Activated naive CD8-positive, alpha-beta T cell treated with anti-CD3 and anti-CD28 coated beads for 36 hours (primary cell): ENCODE measurements at regions not wholly inside any gene's neighbourhood (a gene's known extent, or its start where the extent isn't known, plus 50 kb on each side); places are given as distances from the start of the nearest gene placed in this dataset.

Source experiments
- DNase-seq: peaks from one replicate; pipeline ENCODE4 v3.0.0; 2021
- H3K27ac Mint-ChIP-seq: one replicate; pipeline ENCODE4 v1.8.0; 2022; ENCODE audit warnings: mild to moderate bottlenecking, moderate library complexity, mixed read lengths
- H3K27me3 Mint-ChIP-seq: one replicate; pipeline ENCODE4 v1.8.0; 2022; ENCODE audit warnings: mild to moderate bottlenecking, mixed read lengths
- H3K36me3 Mint-ChIP-seq: one replicate; pipeline ENCODE4 v1.8.0; 2021; ENCODE audit warnings: mild to moderate bottlenecking, mixed read lengths
- H3K4me1 Mint-ChIP-seq: one replicate; pipeline ENCODE4 v1.8.0; 2021; ENCODE audit warnings: mixed read lengths
- H3K4me3 Mint-ChIP-seq: one replicate; pipeline ENCODE4 v1.8.0; 2022; ENCODE audit warnings: mild to moderate bottlenecking, moderate library complexity, mixed read lengths
- H3K9me3 Mint-ChIP-seq: one replicate; pipeline ENCODE4 v1.8.0; 2022; ENCODE audit warnings: mixed read lengths

DNA sequence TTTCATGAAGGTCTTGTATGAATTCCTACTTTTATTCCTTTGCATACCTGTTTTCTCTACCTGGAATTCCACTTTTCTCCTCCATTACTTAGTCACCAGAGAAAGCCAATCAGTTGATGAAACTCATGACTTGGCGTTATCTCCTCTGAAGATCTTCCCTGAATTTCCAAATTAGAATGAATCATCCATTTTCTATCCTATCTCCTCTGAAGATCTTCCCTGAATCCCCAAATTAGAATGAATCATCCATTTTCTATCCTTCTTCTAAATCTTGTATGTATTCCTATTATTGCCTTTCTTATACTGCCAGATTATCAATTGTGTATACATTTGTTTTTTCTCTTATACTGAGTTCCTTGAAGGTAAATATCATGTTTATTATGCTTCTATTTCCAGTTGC lies 440.4 kb downstream of the CCDC85A start:
- H3K36me3 Mint-ChIP-seq: no peaks in the 10 kb centered on the region
- no peak overlapping the region for H3K4me3 Mint-ChIP-seq
- H3K4me1 Mint-ChIP-seq: no peaks in the 10 kb centered on the region
- no peak overlapping the region for H3K27ac Mint-ChIP-seq
- peaks cover 5% of the 10 kb centered on the region for H3K9me3 Mint-ChIP-seq
- H3K27me3 Mint-ChIP-seq: no peaks in the 10 kb centered on the region
- no peak for DNase-seq

DNA sequence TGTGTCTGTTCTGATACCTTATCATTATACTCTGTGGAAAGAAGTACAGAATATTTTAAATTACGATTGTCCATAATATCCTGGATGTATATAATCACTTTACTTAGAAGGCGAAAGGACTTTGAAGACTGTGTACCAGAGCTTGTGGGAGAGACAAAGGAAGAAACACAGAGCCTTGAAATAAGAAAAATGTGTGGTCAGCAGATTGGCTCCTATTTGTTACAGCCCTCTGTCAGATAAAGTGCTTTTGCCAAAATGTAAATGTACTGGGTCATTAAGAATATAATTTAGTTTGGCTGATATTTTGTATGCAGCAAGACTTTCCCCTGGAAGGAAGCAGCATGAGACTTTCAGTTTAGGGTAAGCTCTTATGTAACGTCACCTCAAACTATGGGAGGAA lies 443.1 kb downstream of the CCDC85A start:
- Mint-ChIP-seq H3K36me3 (no peaks in the 10 kb centered on the region), H3K27ac (no peak overlapping the region), H3K27me3 (no peaks in the 10 kb centered on the region), H3K9me3 (peaks cover 3% of the 10 kb centered on the region), H3K4me3 (no peak overlapping the region), H3K4me1 (no peaks in the 10 kb centered on the region)
- DNase-seq: no peak

DNA sequence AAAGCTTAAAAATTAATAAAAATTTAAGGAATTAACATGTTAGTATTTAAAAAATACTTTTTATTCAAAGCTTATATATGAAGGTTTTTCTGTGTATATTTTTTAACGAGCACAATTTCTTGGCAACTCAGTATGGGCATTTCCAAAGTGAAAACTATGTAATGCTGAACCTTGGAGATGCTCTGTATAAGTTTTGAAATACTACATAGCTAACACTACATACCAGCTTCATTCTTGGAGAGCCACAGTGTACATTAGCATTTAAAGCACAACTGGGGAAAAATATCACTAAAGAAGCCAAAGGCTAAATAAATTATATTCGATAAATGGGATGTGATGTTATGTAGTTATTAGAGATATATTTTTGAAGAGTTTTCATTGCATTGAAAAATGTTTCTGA lies 446.5 kb downstream of the CCDC85A start:
- H3K9me3 Mint-ChIP-seq: peaks cover 9% of the 10 kb centered on the region
- no peaks in the 10 kb centered on the region for H3K36me3 Mint-ChIP-seq
- H3K4me1 Mint-ChIP-seq: no peaks in the 10 kb centered on the region
- no peak overlapping the region for H3K27ac Mint-ChIP-seq
- H3K4me3 Mint-ChIP-seq: no peak overlapping the region
- H3K27me3 Mint-ChIP-seq: no peaks in the 10 kb centered on the region
- no peak for DNase-seq

DNA sequence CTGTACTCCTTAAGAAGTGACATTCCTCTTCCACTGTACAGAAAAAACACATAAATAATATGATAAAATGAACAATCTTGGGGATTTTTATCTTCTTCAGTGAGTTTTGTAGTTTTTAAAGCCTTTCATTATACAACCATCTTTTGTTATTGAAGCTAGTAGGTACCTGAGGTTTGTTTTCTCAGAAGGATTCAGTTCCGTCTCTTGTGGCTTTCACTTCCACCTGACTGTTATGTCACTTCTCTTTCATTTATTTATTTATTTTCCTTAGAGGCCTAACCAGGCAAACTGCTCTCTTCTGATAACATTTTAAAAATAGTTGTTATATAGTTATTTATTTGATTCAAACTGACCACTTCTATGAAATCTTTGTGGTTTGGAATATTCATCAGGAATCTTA lies 464.2 kb downstream of the CCDC85A start:
- Mint-ChIP-seq H3K27me3 (no peaks in the 10 kb centered on the region), H3K4me3 (no peak overlapping the region), H3K4me1 (no peaks in the 10 kb centered on the region), H3K36me3 (no peaks in the 10 kb centered on the region), H3K27ac (no peak overlapping the region), H3K9me3 (peaks cover 3% of the 10 kb centered on the region)
- DNase-seq: no peak

DNA sequence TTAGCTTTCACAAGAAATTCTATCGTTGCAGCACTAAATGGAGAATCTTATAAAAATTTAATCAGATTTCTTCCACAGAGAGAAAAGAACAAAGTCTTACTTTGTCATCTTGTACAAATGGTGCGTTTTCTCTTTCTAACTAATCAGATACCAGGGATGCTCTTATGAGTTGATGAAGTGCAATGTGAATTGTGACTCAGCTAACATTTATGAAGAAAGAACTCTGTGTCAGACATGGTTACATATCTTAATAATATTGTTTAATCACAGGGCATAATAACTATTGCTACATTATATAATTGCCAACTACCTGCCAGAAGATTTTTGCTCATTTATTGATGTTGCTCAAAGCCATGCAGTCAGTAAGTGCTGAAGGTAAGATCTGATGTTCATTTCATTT lies 465.0 kb downstream of the CCDC85A start:
- DNase-seq: no peak
- no peak overlapping the region for H3K27ac Mint-ChIP-seq

DNA sequence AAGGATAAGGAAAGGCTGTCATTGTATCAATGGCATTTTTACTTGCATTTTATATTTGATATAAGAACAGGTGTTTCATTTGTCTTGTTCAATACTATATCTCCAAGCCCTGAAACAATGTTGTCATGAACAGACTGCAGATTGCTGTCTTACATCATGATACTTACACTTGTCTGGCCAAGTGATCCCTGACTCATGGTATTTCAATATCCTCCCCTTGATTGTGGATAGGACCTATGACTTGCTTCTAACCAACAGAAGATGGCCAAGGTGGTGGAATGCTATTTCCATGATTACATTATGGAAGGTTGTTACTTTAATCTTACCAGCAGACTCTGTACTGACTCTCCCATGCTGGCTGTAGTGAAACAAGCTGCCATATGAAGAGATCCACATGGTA lies 471.1 kb downstream of the CCDC85A start:
- no peaks in the 10 kb centered on the region for H3K36me3 Mint-ChIP-seq
- no peaks in the 10 kb centered on the region for H3K27me3 Mint-ChIP-seq
- peaks cover 12% of the 10 kb centered on the region for H3K9me3 Mint-ChIP-seq
- no peak overlapping the region for H3K4me3 Mint-ChIP-seq
- H3K4me1 Mint-ChIP-seq: no peaks in the 10 kb centered on the region
- H3K27ac Mint-ChIP-seq: no peak overlapping the region
- DNase-seq: no peak

More for the DNA sequence above, 465.0 kb downstream of the CCDC85A start:
- H3K4me1 Mint-ChIP-seq: no peaks in the 10 kb centered on the region
- H3K9me3 Mint-ChIP-seq: peaks cover 3% of the 10 kb centered on the region
- no peak overlapping the region for H3K4me3 Mint-ChIP-seq
- H3K36me3 Mint-ChIP-seq: no peaks in the 10 kb centered on the region
- H3K27me3 Mint-ChIP-seq: no peaks in the 10 kb centered on the region

DNA sequence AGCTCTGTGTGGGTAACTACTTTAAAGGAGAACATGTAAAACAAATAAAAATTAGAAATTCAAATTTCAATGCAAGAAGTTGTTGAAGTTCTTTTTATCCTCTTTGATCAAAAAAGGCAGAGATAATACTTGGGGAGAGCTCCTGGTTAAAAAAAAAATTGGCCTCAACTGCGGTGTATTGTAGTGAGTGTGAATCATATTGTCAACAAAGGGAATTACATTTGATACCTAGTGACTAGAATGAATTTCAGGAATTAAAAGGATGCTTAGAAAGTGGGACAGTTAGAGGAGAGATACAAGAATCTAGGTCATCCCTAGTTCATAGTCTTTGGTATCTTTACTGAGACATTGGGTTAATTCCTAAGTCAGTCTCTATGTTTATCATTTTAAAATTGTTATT lies 473.0 kb downstream of the CCDC85A start:
- Mint-ChIP-seq H3K36me3 (no peaks in the 10 kb centered on the region), H3K4me1 (no peaks in the 10 kb centered on the region), H3K9me3 (peaks cover 12% of the 10 kb centered on the region), H3K4me3 (no peak overlapping the region), H3K27me3 (no peaks in the 10 kb centered on the region), H3K27ac (no peak overlapping the region)
- no peak for DNase-seq

DNA sequence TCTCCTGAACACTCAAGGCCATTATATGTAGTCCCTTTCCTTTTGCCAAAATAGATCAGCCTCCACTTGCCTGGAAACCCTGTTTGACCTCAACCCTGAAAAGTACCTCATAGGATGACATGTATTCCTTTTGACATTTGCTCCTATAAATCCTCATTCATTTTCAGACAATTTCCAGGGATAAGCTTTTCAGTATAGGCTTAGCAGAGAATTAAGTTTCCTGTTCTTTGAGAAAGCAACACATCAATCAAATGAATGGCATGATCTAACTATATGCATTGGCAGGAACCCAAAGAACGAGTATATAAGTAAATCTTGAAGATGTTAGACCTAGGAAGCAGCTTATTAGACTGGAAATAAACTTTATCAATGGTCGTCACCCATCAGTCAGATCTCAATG lies 483.0 kb downstream of the CCDC85A start:
- DNase-seq: no peak
- H3K4me3 Mint-ChIP-seq: no peak overlapping the region
- no peaks in the 10 kb centered on the region for H3K36me3 Mint-ChIP-seq
- no peaks in the 10 kb centered on the region for H3K27me3 Mint-ChIP-seq
- no peak overlapping the region for H3K27ac Mint-ChIP-seq
- H3K4me1 Mint-ChIP-seq: no peaks in the 10 kb centered on the region
- peaks cover 2% of the 10 kb centered on the region for H3K9me3 Mint-ChIP-seq

DNA sequence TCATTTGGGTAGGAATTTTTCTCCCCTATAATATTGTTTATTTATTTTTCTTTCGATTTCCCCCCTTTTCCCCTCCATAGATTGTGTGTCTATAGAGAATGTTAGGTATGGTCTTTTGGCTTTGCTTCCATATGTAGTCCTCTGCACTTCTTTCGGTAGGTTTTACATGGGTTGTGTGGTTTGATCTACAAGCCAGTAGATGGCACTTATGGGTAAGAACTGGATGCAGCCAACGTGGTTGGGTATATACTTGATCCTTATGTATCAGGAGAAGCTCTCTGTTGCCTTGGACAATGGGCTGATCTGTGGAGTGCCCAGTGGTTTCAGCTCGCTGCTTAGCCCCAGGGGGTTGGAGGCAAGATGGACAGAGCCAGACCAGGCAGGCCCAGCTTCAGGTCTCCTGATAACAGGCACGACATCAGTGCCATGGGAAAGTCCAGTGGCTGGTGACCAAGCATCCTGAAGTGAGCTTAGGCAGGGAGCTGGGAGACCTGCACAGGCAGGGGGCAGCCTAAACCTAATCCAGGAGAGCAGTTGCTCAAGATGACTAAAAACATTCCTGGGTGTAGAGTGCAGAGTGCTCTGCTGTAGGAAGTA lies 488.3 kb downstream of the CCDC85A start:
- no peak overlapping the region for H3K4me3 Mint-ChIP-seq
- no peak overlapping the region for H3K27ac Mint-ChIP-seq
- no peaks in the 10 kb centered on the region for H3K36me3 Mint-ChIP-seq
- H3K27me3 Mint-ChIP-seq: no peaks in the 10 kb centered on the region
- DNase-seq: no peak
- H3K9me3 Mint-ChIP-seq: peaks cover 5% of the 10 kb centered on the region
- no peaks in the 10 kb centered on the region for H3K4me1 Mint-ChIP-seq

DNA sequence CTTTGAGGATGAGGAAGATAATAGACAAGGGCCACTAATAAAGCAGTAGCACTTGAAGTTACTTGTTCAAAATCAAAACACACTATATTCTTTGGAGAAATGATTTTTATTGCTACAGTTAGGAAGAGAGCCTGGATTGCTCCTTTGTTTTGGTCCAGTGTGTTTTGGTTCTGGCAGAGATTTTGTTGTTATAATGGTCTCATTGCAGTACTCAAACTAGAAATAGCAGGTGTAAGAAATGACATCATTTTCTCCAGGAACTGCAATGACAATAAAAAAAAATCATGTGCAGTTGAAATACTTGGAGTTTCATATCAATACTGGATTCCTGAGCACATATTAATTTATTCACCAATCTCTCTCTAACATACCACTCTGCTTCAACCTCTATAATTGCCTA lies 490.3 kb downstream of the CCDC85A start:
- no peak overlapping the region for H3K27ac Mint-ChIP-seq
- H3K4me1 Mint-ChIP-seq: no peaks in the 10 kb centered on the region
- H3K36me3 Mint-ChIP-seq: no peaks in the 10 kb centered on the region
- H3K27me3 Mint-ChIP-seq: no peaks in the 10 kb centered on the region
- H3K4me3 Mint-ChIP-seq: no peak overlapping the region
- no peak for DNase-seq
- peaks cover 5% of the 10 kb centered on the region for H3K9me3 Mint-ChIP-seq

DNA sequence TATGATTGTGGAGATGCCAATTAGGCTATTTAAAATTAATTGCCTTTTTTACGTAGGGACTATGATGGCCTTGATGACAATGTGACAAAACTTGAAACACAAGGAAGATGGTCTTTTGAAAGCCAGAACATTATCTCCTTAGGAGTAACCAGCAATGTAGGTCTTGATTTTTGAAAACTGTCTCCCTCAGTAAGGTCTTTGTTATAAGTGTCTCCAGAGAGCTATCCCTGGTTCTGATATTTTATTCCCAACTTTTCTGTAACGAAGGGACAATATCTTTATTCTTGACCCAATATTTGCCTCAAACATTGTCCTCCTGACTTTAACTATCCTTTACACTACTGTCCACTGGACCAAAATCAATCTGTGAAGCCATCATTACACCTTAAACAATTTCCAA lies 493.2 kb downstream of the CCDC85A start:
- Mint-ChIP-seq H3K27me3 (no peaks in the 10 kb centered on the region), H3K9me3 (peaks cover 2% of the 10 kb centered on the region), H3K4me3 (no peak overlapping the region), H3K36me3 (no peaks in the 10 kb centered on the region), H3K27ac (no peak overlapping the region), H3K4me1 (no peaks in the 10 kb centered on the region)
- no peak for DNase-seq

DNA sequence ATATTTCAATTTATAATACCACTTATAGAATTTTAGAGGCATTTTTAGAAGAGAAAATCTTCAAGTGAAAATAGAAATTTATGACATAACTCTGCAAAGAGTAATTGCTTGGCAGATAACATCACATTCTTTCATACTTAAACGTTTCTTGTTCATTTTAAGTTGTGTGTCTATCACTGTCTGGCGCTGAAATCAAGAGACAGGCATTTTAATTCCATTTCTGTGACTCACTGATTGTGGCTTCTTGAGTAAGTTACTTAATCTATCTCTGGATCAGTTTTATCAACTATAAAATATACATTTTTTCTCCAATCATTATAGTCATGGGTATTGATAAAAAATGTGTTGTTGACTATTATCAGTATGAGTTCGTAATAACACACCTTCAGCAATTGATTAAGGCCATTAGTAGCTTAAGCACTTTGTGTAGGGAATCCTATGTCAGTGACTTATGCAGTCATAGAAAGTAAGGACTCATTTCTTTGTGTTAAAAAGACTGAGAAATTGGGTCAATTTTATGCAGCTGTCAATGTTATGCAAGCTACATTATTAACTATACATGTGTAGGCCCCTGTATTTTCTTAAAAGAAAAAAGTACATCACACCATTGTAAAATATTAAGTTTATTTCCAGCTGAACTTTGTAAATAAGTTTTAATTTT lies 497.3 kb downstream of the CCDC85A start:
- Mint-ChIP-seq H3K27ac (no peak overlapping the region), H3K27me3 (no peaks in the 10 kb centered on the region), H3K36me3 (no peaks in the 10 kb centered on the region), H3K4me1 (no peaks in the 10 kb centered on the region), H3K9me3 (no peaks in the 10 kb centered on the region), H3K4me3 (no peak overlapping the region)
- DNase-seq: no peak

DNA sequence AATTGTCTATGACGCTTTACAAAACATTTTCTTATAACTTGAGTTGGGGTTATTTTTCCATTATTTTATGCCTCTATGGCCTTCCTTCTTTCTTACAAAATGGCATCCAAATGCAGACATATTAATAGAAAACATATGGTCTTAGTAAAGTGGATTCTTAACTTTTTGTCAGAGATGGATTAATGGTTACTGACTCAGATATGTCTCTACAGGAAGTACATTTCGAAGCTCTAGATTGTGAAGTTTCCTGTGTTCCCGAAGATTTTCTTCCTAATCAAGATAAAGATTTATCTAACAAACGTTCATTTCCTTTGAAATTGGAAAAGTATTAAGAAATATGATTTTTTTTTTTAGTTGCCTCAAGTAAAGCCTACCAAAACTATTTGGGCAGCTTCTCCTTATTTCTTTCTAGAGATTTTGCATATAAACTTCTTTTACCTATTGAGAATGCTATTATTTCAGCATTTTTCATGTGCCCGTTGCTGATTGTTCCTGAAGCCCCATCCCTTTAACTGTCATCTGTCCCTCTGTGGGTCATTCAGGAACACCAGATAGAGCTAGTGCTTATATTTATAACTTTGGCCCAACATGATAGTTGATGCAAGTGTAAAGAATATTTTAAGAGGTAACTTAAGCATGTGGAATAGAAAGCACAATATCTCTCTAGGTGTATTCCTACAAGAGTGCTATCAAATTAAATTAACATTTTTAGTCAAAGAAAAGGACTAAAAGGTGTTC lies 498.0 kb downstream of the CCDC85A start:
- Mint-ChIP-seq H3K4me1 (no peaks in the 10 kb centered on the region), H3K9me3 (no peaks in the 10 kb centered on the region), H3K27me3 (no peaks in the 10 kb centered on the region), H3K4me3 (no peak overlapping the region), H3K36me3 (no peaks in the 10 kb centered on the region), H3K27ac (no peak overlapping the region)
- no peak for DNase-seq

DNA sequence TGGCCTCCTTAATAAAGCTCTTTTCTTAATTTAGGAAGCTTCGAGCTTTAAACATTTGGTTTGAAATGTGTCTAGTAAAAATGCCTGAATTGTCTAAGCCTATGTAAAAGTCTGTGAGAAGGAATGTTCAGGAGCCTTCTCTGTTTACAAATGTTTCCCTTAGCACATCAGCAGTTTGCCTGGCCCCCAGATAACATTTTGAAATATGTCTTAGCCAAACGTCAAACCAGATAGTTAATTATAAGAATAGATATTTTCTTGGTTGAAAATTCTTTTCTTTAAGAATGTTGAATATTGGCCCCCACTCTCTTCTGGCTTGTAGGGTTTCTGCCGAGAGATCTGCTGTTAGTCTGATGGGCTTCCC lies 498.6 kb downstream of the CCDC85A start:
- H3K36me3 Mint-ChIP-seq: no peaks in the 10 kb centered on the region
- DNase-seq: no peak
- no peaks in the 10 kb centered on the region for H3K9me3 Mint-ChIP-seq
- no peak overlapping the region for H3K4me3 Mint-ChIP-seq
- H3K4me1 Mint-ChIP-seq: no peaks in the 10 kb centered on the region
- no peaks in the 10 kb centered on the region for H3K27me3 Mint-ChIP-seq
- H3K27ac Mint-ChIP-seq: no peak overlapping the region

DNA sequence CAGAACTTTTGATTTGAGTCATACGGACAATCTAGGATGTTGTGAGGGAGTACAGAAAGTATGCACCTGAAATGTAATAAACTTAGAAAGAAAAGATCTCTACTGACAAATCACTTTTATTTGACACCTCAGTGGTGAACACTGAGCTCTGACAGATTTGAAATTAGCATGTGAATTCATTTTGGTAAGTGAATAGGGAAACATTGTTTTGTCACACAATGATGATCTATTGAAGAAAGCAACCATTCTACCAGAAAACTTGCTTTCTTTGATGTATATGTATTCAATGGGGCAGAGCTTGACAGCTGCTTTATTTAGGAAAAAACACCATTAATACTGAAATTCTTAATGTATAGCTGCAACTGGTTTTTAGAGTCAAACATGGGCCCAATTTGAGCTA lies 500.5 kb downstream of the CCDC85A start:
- H3K4me3 Mint-ChIP-seq: no peak overlapping the region
- no peaks in the 10 kb centered on the region for H3K27me3 Mint-ChIP-seq
- DNase-seq: no peak
- H3K36me3 Mint-ChIP-seq: no peaks in the 10 kb centered on the region
- no peaks in the 10 kb centered on the region for H3K4me1 Mint-ChIP-seq
- no peak overlapping the region for H3K27ac Mint-ChIP-seq
- H3K9me3 Mint-ChIP-seq: no peaks in the 10 kb centered on the region

DNA sequence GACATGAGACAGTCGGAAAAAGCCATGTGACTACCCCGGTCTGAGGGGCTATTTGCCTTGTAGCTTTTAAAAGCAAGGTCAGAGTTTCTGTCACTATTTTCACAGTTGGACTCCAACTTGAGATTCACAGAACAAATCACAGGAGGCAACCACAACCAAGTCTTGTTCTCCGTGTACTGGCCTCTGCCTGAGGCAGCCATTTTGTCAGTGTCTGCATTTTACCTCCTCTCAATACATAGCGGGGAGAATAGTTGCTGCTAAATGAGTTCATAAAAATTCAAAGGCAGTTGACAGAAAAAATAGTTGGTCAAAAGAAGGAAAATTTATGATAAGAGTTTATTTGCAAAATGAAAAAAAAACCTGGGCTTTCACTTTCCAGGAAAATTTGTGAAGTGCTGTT lies 501.4 kb downstream of the CCDC85A start:
- DNase-seq: no peak
- H3K36me3 Mint-ChIP-seq: no peaks in the 10 kb centered on the region
- H3K27me3 Mint-ChIP-seq: no peaks in the 10 kb centered on the region
- peaks cover 2% of the 10 kb centered on the region for H3K9me3 Mint-ChIP-seq
- H3K27ac Mint-ChIP-seq: no peak overlapping the region
- H3K4me3 Mint-ChIP-seq: no peak overlapping the region
- no peaks in the 10 kb centered on the region for H3K4me1 Mint-ChIP-seq
